VCaP (cell line): ENCODE measurements at regions not wholly inside any gene's neighbourhood (a gene's known extent, or its start where the extent isn't known, plus 50 kb on each side); places are given as distances from the start of the nearest gene placed in this dataset.
"Not testable (repeated sequence)": the region's sequence is repeated elsewhere in the genome, so short reads cannot be mapped to it uniquely, and the experiment has no call there.

Experiments used
- H3K27ac ChIP-seq: fragments of 450-650 bp; 2 replicates; pipeline ENCODE4 v1.5.1; 2017
- TF ChIP-seq, protein P1 (sequence below): fragments of 450-650 bp; conservative IDR thresholded peaks from 2 replicates; pipeline ENCODE4 v1.5.1; 2017; ENCODE audit warnings: mild to moderate bottlenecking, moderate library complexity

DNA sequence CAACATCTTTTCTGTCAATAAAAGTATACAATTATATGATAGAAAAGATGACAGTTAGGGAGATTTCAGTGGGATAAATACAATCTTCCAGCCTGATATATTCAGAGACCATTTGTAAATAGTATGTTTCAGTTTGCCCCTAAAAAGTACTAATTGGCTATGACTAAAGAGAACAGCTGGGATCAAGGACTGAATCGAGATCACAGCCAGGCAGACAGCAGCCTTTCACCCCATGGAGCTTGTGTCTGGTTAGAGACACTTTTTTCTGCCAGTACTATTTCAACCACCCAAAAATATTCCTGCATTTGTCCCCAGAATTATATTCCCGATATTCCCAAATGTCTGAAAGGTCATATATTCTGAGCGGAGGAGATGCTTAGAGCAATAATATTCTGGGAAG lies 577.3 kb upstream of the TLE4 start:
- TF ChIP-seq, protein P1, sequence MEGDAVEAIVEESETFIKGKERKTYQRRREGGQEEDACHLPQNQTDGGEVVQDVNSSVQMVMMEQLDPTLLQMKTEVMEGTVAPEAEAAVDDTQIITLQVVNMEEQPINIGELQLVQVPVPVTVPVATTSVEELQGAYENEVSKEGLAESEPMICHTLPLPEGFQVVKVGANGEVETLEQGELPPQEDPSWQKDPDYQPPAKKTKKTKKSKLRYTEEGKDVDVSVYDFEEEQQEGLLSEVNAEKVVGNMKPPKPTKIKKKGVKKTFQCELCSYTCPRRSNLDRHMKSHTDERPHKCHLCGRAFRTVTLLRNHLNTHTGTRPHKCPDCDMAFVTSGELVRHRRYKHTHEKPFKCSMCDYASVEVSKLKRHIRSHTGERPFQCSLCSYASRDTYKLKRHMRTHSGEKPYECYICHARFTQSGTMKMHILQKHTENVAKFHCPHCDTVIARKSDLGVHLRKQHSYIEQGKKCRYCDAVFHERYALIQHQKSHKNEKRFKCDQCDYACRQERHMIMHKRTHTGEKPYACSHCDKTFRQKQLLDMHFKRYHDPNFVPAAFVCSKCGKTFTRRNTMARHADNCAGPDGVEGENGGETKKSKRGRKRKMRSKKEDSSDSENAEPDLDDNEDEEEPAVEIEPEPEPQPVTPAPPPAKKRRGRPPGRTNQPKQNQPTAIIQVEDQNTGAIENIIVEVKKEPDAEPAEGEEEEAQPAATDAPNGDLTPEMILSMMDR = no peak
- H3K27ac ChIP-seq = no peak overlapping the region

DNA sequence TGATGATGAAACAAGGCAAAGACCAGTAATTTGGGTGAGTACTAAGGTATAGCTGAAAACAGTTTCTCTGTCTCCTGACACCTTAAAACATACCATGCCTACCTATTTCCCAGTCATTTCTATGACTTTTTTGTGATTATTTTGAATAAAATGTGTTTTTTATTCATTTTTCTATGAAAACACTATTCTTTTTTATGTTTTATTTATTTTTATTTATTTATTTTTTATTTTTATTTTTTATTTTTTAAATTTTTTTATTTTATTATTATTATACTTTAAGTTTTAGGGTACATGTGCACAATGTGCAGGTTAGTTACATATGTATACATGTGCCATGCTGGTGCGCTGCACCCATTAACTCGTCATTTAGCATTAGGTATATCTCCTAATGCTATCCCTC lies 576.8 kb upstream of the TLE4 start:
- not testable (repeated sequence) for H3K27ac ChIP-seq

- TF ChIP-seq, protein P1 = no peak
- no peak overlapping the region for H3K27ac ChIP-seq
Observed at GRCh38 chr9:78997296-78997695, 574.5 kb upstream of the TLE4 start.

GRCh38 chr9:79000230-79001002 lies 571.3 kb upstream of the TLE4 start:
- TF ChIP-seq, protein P1 = no peak
- no peak overlapping the region for H3K27ac ChIP-seq

DNA sequence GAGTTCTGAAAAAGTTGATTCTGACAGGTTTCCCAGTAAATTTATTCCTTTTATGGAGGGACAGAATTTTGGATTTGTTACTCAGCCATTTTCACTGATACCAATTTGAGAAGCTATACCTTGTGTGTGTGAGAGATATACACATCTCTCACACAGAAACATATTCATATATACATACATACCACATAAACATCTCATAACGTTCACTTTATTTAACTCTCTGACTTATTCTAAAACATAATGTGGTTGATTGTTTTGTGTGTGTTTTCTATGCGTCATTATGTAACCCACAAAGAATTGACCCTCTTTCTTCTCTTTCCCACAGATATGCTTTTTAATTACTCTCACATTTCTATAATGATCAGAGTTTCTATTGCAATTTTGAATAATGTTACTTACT lies 570.8 kb upstream of the TLE4 start:
- H3K27ac ChIP-seq = no peak overlapping the region
- TF ChIP-seq, protein P1 = no peak

- TF ChIP-seq, protein P1 = no peak
- no peak overlapping the region for H3K27ac ChIP-seq
Observed at GRCh38 chr9:79003514-79003913, 568.3 kb upstream of the TLE4 start.

DNA sequence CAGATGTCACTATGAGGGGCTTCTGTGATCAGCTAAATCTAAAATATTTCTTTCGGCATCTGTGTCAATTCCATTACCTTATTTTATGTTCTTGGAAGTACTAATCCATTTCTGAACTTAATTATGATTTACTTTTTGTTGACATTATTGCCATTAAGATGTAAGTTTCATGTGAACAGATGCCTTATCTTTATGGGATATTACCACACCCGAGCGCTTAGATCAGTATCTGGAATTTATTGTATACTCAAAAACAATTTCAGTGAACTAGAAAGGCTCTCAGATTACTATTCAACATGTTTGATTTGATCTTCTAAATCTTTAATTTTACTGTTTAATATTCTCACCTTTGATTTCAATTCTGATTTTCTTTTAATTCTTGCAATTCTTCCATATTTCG lies 567.7 kb upstream of the TLE4 start:
- H3K27ac ChIP-seq = no peak overlapping the region
- TF ChIP-seq, protein P1 = no peak

DNA sequence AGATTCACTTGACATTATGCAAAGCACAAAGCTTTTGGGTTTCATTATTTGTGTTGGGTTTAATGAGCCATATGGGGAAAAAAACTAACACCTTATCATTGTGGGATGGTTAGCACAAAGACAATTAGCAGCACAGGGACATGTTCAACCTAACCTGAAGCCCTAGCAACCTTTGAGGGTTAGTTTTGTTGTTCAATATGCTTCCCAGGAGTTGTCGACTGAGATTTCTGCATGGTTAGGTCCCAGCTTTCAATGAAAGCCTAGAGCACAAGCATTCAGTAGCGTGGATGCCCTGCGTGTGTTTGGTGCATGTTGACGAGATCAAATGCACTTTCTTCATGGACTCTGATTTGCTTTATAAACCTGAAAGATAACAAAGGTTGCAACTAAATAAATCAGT lies 565.2 kb upstream of the TLE4 start:
- TF ChIP-seq, protein P1 = no peak
- H3K27ac ChIP-seq = no peak overlapping the region
